Activated effector memory CD4-positive, alpha-beta T cell treated with anti-CD3 and anti-CD28 coated beads, Interleukin-2, amount 50 U/mL, for 16 hours (primary cell): ENCODE measurements at regions not wholly inside any gene's neighbourhood (a gene's known extent, or its start where the extent isn't known, plus 50 kb on each side); places are given as distances from the start of the nearest gene placed in this dataset.

Experiments used
- DNase-seq: peaks from one replicate; pipeline ENCODE4 v3.0.0-alpha.2; 2020

GRCh38 chr9:108167136-108167900, 677.7 kb upstream of the KLF4 start:
- no peak for DNase-seq

- DNase-seq: no peak
Measured at GRCh38 chr9:108166519-108166918, 677.0 kb upstream of the KLF4 start.

GRCh38 chr9:108163321-108164005, 673.9 kb upstream of the KLF4 start:
- no peak for DNase-seq

- no peak for DNase-seq
Measured at GRCh38 chr9:108162664-108163063, 673.1 kb upstream of the KLF4 start.

GRCh38 chr9:108161503-108161902, 671.9 kb upstream of the KLF4 start:
- DNase-seq: no peak

GRCh38 chr9:108160706-108161355, 671.3 kb upstream of the KLF4 start:
- DNase-seq: no peak

- DNase-seq: no peak
Measured at GRCh38 chr9:108160039-108160438, 670.5 kb upstream of the KLF4 start.

- DNase-seq: no peak
Measured at GRCh38 chr9:108158236-108158995, 668.8 kb upstream of the KLF4 start.

GRCh38 chr9:108156270-108156998, 666.9 kb upstream of the KLF4 start:
- no peak for DNase-seq

GRCh38 chr9:108153416-108153815, 663.8 kb upstream of the KLF4 start:
- DNase-seq: no peak

GRCh38 chr9:108150736-108151586, 661.4 kb upstream of the KLF4 start:
- DNase-seq: no peak

GRCh38 chr9:108149326-108149725, 659.8 kb upstream of the KLF4 start:
- no peak for DNase-seq

GRCh38 chr9:108142504-108143201, 653.1 kb upstream of the KLF4 start:
- DNase-seq: no peak

GRCh38 chr9:108142142-108142503, 652.6 kb upstream of the KLF4 start:
- no peak for DNase-seq

- DNase-seq: no peak
Measured at GRCh38 chr9:108139900-108140299, 650.3 kb upstream of the KLF4 start.

- DNase-seq: no peak
Measured at GRCh38 chr9:108138516-108138915, 648.9 kb upstream of the KLF4 start.

- DNase-seq: no peak
Measured at GRCh38 chr9:108136656-108137055, 647.1 kb upstream of the KLF4 start.

GRCh38 chr9:108134486-108135128, 645.0 kb upstream of the KLF4 start:
- no peak for DNase-seq

GRCh38 chr9:108133680-108134079, 644.1 kb upstream of the KLF4 start:
- no peak for DNase-seq

GRCh38 chr9:108133101-108133500, 643.5 kb upstream of the KLF4 start:
- no peak for DNase-seq
